ENCODE measurements at regions not wholly inside any gene's neighbourhood (a gene's known extent, or its start where the extent isn't known, plus 50 kb on each side); places are given as distances from the start of the nearest gene placed in this dataset.

- DNase-seq = peak; percentile 26
Measured at GRCh38 chr10:7477538-7478334, 66.9 kb upstream of the SFMBT2 start.

- no peak for DNase-seq
Measured at GRCh38 chr10:7475939-7476338, 65.1 kb upstream of the SFMBT2 start.

GRCh38 chr10:7475046-7475911 is 64.4 kb upstream of the SFMBT2 start:
- DNase-seq = no peak

GRCh38 chr10:7474388-7474787 is 63.6 kb upstream of the SFMBT2 start:
- no peak for DNase-seq

- no peak for DNase-seq
Measured at GRCh38 chr10:7473474-7473873, 62.6 kb upstream of the SFMBT2 start.

GRCh38 chr10:7471720-7472367 is 61.0 kb upstream of the SFMBT2 start:
- no peak for DNase-seq

GRCh38 chr10:7470371-7470770 is 59.5 kb upstream of the SFMBT2 start:
- DNase-seq = no peak

- DNase-seq = no peak
Measured at GRCh38 chr10:7467031-7467667, 56.3 kb upstream of the SFMBT2 start.

- DNase-seq = no peak
Measured at GRCh38 chr10:7464691-7465090, 53.9 kb upstream of the SFMBT2 start.

Measured in activated CD8-positive, alpha-beta memory T cell treated with anti-CD3 and anti-CD28 coated beads for 24 hours (primary cell).